NCI-H524 treated with DMSO at 0.1 percent for 48 hours (cell line): ENCODE measurements at regions not wholly inside any gene's neighbourhood (a gene's known extent, or its start where the extent isn't known, plus 50 kb on each side); places are given as distances from the start of the nearest gene placed in this dataset.
A peak's percentile ranks its signal among the peaks of the same experiment; 100 is the strongest.
"Not testable (repeated sequence)": the region's sequence is repeated elsewhere in the genome, so short reads cannot be mapped to it uniquely, and the experiment has no call there.

Experiments
- DNase-seq: peaks from one replicate; lab custom pipeline; 2025; lab: John Stamatoyannopoulos, UW

DNA sequence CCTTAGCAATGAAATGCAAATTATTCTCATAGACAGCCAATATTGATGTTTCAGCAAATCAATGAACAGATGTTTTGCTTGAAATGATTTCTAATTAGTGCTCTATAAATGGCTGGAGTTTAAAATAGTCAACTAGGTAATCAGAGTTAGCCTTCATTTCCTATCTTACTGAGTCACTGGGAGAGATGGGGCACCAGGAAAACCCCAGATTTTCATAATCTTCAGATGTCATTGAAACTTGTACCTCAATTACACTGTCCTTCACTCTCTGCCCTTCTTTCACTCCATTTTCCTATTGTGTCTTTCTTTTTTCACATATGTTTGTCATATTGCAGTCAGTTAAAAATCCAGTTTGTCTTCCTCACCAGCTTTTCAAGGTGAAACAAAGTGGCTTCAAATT, 92.7 kb downstream of the C12orf75 start:
- DNase-seq, result no peak

GRCh38 chr12:105423921-105424320, 93.4 kb downstream of the C12orf75 start:
- DNase-seq, result no peak

DNA sequence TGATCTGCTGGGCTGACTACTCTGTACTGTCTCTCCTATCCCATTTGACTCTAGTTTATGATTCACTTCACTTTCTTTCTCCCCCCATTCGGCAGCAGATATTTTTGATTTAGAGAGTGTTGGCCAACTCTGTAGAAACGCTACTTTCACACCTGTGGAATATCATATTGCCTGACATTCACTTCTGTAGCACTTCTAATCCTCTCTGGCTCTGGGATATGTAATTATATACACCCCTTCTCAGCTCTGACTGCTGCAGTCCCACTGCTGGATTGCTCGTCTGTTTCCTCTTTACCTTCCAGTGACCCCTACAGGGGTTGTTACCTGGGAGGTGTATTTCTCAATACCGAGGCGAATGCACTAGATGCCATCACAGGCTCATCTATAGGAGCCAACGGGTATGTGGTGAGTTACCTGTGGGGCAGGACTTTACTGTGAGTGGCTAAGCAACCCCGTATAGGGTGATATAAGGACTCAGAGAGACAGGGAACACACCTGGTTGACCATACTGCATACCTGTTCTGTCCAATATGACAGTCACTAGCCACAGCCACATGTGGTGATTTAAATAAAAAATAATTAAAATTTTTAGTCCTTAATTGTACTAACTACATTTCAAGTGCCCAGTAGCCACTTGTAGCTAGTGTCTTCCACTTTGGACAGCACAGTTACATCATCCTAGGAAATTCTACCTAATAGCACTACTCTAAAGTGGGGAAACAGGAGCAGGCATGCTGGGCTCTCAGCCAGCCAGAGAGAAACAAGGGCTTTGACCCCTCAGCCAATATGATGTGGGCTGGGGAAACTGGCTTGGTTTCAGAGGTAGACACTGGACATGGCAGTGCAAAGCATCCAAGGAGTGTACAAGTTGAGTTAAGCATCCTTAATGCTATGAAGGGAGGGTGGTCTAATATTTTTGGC, 95.0 kb downstream of the C12orf75 start:
- DNase-seq, result no peak

DNA sequence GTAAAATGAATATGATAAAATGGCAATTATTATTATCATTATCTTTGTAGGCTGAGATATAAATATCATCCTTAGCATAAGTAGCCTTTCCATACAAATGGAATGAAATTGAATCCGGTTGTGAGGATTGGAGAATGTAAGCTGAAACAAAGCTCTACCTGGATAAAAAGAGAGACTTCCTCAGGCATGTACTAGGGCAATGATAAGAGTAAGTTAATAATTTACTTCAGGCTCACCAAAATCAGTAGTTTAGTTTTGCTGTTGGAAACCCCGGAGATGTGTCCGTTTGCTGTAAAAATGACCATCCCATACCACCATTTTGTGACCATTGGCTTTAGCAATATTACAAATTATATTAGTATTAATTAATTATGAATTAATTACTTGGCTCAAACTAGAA, 96.3 kb downstream of the C12orf75 start:
- DNase-seq, result no peak

DNA sequence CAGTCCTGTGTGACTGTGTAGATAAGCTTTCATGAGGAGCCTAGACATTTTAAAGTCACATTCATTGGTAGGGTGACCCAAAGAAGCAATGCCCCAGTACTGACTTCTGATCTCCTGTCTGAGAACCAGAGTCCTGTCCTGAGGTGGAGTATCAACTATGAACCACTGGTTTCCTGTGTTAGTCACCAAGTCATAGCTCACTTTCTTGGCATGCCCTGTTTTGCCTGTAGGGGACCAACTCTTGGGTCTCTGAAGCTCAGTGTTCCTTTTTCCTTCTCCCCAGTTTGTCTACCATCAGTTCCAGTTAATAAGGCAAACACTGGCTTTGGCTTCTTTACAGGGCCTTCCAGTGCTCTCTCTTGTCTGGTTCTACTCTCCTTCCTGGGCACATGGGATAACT, 97.4 kb downstream of the C12orf75 start:
- no peak for DNase-seq

DNA sequence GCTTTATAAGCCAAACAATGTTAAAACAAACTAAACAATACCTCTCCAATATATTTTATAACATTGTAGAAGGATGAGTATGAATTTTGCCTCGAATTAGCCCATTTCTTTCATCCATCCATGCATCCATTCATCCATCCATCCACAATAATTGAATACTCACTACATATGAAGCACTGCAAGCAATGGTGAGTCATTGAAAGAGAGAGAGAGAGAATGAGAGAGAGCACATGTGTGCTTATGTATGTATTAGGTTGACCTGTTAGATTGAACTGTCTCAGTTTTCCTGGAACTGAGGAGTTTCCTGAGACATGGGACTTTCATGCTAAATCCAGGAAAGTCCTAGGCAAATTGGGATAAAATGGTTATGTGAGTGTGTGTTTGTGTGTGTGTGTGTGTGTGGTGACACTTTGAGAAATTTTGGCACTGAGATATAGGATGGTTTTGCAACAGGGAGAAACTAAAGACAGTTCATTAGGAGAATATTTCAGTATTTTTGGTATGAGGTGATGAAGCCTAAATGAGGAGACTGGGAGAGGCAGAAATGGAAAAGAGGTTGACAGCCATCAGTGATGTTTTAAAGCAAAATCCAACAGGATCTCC, 98.4 kb downstream of the C12orf75 start:
- no peak for DNase-seq

GRCh38 chr12:105429511-105429910, 99.0 kb downstream of the C12orf75 start:
- no peak for DNase-seq

GRCh38 chr12:105431537-105432100, 101.1 kb downstream of the C12orf75 start:
- DNase-seq, result peak; percentile 72

DNA sequence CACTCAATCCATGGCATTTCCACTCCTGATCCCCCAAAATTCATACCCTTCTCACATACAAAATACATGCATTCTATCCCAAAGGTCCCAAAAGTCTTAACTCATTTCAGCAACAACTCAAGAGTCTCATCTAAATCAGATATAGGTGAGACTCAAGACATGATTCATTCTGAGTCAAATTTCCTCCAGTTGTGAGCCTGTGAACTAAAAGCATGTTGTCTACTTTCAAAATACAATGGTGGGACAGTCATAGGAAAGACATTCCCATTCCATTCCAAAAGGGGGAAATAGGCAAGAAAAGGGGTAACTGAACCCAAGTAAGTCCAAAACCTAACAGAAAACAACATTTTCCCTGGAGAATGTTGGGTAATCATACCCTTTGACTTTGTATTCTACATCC, 103.3 kb downstream of the C12orf75 start:
- DNase-seq, result no peak

- no peak for DNase-seq
Measured at GRCh38 chr12:105436636-105437035, 106.1 kb downstream of the C12orf75 start.

DNA sequence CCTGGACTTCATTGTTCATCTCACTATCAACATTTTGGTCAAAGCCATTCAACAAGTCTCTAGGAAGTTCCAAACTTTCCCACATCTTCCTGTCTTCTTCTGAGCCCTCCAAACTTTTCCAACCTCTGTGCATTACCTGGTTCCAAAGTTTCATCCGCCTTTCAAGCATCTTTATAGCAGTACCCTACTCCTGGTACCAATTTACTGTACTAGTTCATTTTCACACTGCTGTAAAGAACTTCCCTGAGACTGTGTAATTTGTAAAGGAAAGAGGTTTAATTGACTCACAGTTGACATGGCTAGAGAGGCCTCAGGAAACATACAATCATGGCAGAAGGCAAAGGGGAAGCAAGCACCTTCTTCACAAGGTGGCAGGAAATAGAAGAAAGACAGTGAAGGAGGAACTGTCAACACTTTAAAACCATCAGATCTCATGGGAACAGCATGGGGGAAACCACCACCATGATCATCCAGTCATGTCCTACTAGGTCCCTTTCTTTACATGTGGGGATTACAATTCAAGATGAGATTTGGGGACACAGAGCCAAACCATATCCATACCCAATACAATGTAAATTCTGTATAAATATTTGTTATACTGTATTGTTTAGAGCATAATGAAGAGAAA, 109.7 kb downstream of the C12orf75 start:
- DNase-seq, result no peak

DNA sequence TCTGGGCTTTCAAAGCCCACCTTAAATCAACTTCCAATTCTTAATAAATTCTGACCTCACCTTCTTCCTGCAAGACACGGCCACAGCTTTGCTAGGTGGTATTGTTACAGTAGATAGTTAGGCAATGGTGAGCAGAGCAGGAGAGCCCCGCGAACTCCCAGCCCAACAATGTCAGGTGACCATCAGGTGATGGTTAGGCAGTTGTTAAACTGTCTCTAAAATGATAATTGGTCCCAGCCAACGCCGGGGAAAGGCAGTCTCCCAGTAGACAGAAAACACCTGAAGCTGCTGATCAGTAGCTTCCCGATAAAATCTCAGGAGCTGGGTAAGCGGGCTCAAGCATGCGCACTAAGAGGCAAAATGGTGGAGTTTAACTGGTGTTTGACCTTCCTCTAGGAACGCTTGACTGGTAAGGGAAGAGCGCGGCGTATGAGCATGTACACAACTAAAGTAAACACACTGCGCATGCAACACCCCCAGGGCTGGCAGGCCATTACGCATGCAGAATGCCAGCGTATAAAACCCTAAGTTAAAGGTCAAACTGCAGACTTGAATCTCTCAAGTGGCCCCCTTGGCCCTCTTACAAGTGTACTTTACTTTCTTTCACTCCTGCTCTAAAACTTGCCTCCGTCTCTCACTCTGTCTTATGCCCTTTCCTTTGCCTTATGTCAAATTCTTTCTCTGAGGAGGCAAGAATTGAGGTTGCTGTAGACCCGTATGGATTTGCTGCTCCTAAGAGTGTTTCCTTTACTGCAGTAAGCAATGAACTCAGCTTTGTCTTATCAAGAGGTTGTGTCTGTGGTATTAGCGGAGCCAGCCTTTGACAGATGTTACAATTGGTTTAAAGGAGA, 113.5 kb downstream of the C12orf75 start:
- no peak for DNase-seq

DNA sequence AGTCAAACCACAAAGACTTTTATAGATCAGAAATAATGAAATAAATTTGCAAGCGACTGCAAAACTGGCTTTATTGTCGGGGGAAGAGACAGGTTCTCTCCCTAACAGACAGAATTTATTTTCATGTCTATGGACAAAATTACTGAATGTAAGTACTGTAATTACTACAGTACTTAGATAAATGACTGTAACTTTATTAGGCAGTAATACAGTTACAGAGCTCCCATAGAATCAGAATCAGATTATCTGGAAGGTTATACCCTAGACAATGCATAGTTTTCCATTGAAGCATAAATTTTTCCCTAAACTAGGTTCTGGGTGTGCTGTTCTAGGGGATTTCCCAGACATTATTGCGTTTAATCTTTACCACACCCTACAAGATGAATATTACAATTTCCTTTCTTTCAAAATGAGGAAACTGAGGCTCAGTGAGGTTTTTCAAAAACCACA, 114.2 kb downstream of the C12orf75 start:
- DNase-seq, result no peak

GRCh38 chr12:105445249-105445648, 114.8 kb downstream of the C12orf75 start:
- no peak for DNase-seq

- DNase-seq, result no peak
Measured at GRCh38 chr12:105445649-105446048, 115.2 kb downstream of the C12orf75 start.

- DNase-seq, result not testable (repeated sequence)
Measured at GRCh38 chr12:105446460-105446859, 116.0 kb downstream of the C12orf75 start.

DNA sequence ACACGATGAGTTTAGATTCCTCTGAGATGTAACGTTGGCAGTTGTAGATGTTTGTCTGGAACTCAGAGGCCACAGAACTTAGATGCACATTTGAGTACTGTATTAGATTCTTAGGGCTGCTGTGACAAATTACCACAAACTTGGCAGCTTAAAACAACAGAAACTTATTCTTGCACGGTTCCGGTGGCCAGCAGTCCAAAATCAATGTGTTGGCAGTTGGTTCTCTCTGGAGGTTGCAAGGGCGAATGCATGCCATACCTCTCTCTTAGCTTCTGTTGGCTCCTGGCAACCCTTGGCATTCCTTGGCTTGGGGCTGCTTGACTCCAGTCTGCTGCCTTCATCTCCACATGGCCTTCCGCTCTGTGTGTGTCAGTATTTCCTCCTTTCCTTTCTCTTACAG, 118.9 kb downstream of the C12orf75 start:
- no peak for DNase-seq

GRCh38 chr12:105451211-105451610, 120.7 kb downstream of the C12orf75 start:
- no peak for DNase-seq

- no peak for DNase-seq
Measured at GRCh38 chr12:105451798-105452197, 121.3 kb downstream of the C12orf75 start.

DNA sequence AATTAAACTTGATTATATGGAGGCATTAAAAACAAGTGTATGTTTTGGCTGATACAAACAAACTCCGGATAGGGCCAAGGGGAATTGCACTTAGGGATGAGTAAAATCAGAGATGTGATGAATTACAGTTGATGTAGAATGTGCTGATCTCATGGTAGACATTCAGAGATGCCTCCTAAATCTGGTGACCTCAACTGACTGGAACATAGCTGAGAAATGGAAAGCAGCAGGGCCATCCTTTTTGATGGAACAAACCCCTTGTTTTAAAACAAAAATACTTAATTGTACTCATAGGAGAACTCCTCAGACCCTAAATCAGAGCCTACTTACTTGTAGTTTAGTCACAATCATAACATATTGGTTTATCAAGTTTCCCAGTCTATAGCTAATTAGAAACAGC, 122.8 kb downstream of the C12orf75 start:
- DNase-seq, result no peak

- peak; percentile 89 for DNase-seq
Measured at GRCh38 chr12:105454688-105455087, 124.2 kb downstream of the C12orf75 start.

DNA sequence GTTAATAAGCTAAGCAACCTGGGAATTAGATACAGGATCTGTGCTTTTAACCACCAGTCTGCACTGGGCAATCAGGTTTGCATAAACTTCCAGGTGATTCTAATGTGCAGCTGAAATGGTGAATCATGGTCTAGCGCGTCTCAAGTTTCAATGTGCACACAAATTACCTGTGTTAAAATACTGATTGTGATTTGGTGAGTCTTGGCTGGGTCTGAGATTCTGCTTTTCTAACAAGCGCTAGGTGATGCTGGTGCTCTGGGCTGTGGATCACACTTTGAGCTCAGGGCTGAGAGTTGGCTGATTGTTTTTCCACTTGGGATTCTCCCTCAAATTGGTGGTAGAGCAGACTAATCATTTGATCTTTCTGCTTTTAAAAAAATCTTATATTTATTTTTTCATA, 124.8 kb downstream of the C12orf75 start:
- DNase-seq, result no peak
